ENCODE measurements at regions not wholly inside any gene's neighbourhood (a gene's known extent, or its start where the extent isn't known, plus 50 kb on each side); places are given as distances from the start of the nearest gene placed in this dataset.

DNA sequence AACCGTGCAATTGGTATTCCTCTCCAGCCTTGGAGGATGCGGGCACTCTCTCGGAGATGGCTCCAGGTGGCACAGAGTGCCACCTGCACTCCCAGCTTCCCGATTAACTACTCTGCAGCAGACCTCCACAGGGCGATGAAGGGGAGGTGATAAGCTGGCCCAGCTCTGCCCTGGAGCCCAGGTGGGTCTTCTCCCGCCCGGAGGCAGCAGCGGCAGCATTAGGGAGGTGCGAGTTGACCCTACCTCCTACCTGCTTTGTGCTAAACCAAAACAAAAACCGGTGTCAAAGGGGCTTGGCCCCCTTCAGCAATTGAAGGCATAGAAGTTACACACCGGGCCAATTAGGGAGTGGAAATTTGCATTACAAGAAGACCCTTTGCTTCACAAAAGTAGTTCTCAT is 137.4 kb upstream of the MAMLD1 start:
- Histone ChIP-seq H3K27ac (no peak overlapping the region), H3K27me3 (no peaks in the 10 kb centered on the region), H3K9me3 (no peaks in the 10 kb centered on the region), H3K36me3 (no peaks in the 10 kb centered on the region), H3K4me3 (no peak overlapping the region), H3K4me1 (no peaks in the 10 kb centered on the region)
- intact Hi-C loops (cut with DNase I) = no loop called here
- no peak for DNase-seq
- TF ChIP-seq, protein P1, sequence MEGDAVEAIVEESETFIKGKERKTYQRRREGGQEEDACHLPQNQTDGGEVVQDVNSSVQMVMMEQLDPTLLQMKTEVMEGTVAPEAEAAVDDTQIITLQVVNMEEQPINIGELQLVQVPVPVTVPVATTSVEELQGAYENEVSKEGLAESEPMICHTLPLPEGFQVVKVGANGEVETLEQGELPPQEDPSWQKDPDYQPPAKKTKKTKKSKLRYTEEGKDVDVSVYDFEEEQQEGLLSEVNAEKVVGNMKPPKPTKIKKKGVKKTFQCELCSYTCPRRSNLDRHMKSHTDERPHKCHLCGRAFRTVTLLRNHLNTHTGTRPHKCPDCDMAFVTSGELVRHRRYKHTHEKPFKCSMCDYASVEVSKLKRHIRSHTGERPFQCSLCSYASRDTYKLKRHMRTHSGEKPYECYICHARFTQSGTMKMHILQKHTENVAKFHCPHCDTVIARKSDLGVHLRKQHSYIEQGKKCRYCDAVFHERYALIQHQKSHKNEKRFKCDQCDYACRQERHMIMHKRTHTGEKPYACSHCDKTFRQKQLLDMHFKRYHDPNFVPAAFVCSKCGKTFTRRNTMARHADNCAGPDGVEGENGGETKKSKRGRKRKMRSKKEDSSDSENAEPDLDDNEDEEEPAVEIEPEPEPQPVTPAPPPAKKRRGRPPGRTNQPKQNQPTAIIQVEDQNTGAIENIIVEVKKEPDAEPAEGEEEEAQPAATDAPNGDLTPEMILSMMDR (IDR thresholded peaks at IDR 0.05) = no peak
- no peak for TF ChIP-seq POLR2A (IDR thresholded peaks at IDR 0.05)
- 41 to 66% methylated on average over 2 to 3 of the region's 11 CpGs for WGBS, 2 donors

- H3K9me3 ChIP-seq = no peaks in the 10 kb centered on the region
- TF ChIP-seq, protein P1 (IDR thresholded peaks at IDR 0.05) = no peak
- TF ChIP-seq POLR2A (IDR thresholded peaks at IDR 0.05) = no peak
- H3K4me1 ChIP-seq = no peaks in the 10 kb centered on the region
- no peaks in the 10 kb centered on the region for H3K27me3 ChIP-seq
- H3K27ac ChIP-seq = no peak overlapping the region
- H3K4me3 ChIP-seq = no peak overlapping the region
- no peak for DNase-seq
- WGBS, 2 donors = 61 to 90% methylated on average over 5 to 9 of the region's 9 CpGs
- intact Hi-C loops (cut with DNase I) = no loop called here
- no peaks in the 10 kb centered on the region for H3K36me3 ChIP-seq
Measured at GRCh38 chrX:150226223-150226965, 136.7 kb upstream of the MAMLD1 start.

- intact Hi-C loops (cut with DNase I) = no loop called here
- TF ChIP-seq, protein P1 (IDR thresholded peaks at IDR 0.05) = no peak
- no peak for TF ChIP-seq POLR2A (IDR thresholded peaks at IDR 0.05)
- DNase-seq = no peak
- H3K9me3 ChIP-seq = no peaks in the 10 kb centered on the region
- H3K27ac ChIP-seq = no peak overlapping the region
- H3K4me1 ChIP-seq = no peaks in the 10 kb centered on the region
- 48 to 49% methylated on average over 4 to 6 of the region's 7 CpGs for WGBS, 2 donors
- H3K36me3 ChIP-seq = no peaks in the 10 kb centered on the region
- no peaks in the 10 kb centered on the region for H3K27me3 ChIP-seq
- H3K4me3 ChIP-seq = no peak overlapping the region
Measured at GRCh38 chrX:150227321-150227860, 135.7 kb upstream of the MAMLD1 start.

DNA sequence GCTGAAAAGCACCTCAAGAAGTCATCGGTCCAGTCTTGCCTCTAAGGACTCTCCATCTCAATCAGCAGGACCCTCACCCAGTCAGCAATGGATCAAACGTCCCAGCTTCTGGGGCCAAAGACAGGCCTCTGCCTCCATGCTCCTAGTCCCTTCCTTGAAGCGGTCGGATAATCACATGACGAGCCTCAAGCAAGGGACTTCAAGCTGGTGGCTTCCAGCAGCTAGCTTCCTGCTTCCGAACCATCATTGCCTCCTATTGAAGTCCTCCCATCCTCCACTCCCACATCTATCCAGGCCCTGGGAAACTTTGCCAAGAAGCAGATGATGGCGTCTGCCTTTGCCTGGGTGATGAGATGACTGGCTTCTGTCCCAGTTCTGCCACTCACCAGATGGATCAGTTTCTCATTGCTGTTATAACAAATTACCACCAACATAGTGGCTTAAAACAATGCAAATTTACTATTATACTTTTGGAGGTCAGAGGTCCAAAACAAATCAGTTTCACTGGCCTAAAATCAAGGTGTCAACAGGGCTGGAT is 135.2 kb upstream of the MAMLD1 start:
- no peaks in the 10 kb centered on the region for H3K27me3 ChIP-seq
- no peaks in the 10 kb centered on the region for H3K9me3 ChIP-seq
- no peaks in the 10 kb centered on the region for H3K36me3 ChIP-seq
- H3K4me3 ChIP-seq = no peak overlapping the region
- WGBS, 2 donors = 47 to 57% methylated on average over 2 to 3 of the region's 7 CpGs
- H3K4me1 ChIP-seq = no peaks in the 10 kb centered on the region
- no peak overlapping the region for H3K27ac ChIP-seq
- no peak for DNase-seq
- intact Hi-C loops (cut with DNase I) = no loop called here
- no peak for TF ChIP-seq POLR2A (IDR thresholded peaks at IDR 0.05)
- TF ChIP-seq, protein P1 (IDR thresholded peaks at IDR 0.05) = no peak

DNA sequence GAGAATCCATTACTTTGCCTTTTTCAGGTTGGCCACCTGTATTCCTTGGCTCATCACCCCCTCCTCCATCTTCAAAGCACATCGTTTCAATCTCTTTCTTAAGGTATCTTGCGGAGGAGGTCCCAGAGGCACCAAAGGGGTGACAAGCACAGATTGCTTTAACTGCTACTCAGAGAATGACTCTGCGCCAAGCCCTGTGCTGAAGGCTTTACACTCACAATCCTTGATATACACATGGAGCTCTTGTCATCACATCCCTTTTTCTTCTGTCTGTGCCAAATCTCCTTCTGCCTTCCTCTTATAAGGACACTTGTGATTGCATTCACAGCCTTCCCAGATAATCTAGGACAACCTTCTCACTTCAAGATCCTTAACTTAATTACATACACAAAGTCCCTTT is 134.7 kb upstream of the MAMLD1 start:
- TF ChIP-seq, protein P1 (IDR thresholded peaks at IDR 0.05) = no peak
- no peak for TF ChIP-seq POLR2A (IDR thresholded peaks at IDR 0.05)
- Histone ChIP-seq H3K27ac (no peak overlapping the region), H3K9me3 (no peaks in the 10 kb centered on the region), H3K27me3 (no peaks in the 10 kb centered on the region), H3K4me3 (no peak overlapping the region), H3K4me1 (no peaks in the 10 kb centered on the region), H3K36me3 (no peaks in the 10 kb centered on the region)
- intact Hi-C loops (cut with DNase I) = no loop called here
- WGBS, 2 donors = 72 to 83% methylated on average over 2 to 3 of the region's 3 CpGs
- no peak for DNase-seq
